BE2C (cell line): ENCODE measurements at regions not wholly inside any gene's neighbourhood (a gene's known extent, or its start where the extent isn't known, plus 50 kb on each side); places are given as distances from the start of the nearest gene placed in this dataset.

Experiments
- DNase-seq: peaks from one replicate; pipeline ENCODE4 v3.0.0-alpha.2; 2020
- H3K27me3 ChIP-seq: fragments of 250-450 bp; sonication (Bioruptor Pico); 2 replicates; pipeline ENCODE4 v1.5.1; 2020; ENCODE audit warnings: mild to moderate bottlenecking
- H3K36me3 ChIP-seq: fragments of 250-450 bp; sonication (Bioruptor Pico); 2 replicates; pipeline ENCODE4 v1.5.1; 2020; ENCODE audit warnings: mild to moderate bottlenecking
- H3K4me1 ChIP-seq: fragments of 250-450 bp; sonication (Bioruptor Pico); 2 replicates; pipeline ENCODE4 v1.5.1; 2020
- H3K4me3 ChIP-seq: 2 replicates; pipeline ENCODE4 v1.5.1; 2011; ENCODE audit warnings: low read depth, low read length
- H3K9me3 ChIP-seq: fragments of 250-450 bp; sonication (Bioruptor Pico); 2 replicates; pipeline ENCODE4 v1.5.1; 2020
- CTCF ChIP-seq: IDR thresholded peaks from 2 replicates; pipeline ENCODE4 v1.5.1; 2012; ENCODE audit warnings: mild to moderate bottlenecking, low read depth, low read length

GRCh38 chr13:80888390-80888789 is 547.5 kb upstream of the SPRY2 start:
- no peaks in the 10 kb centered on the region for H3K27me3 ChIP-seq
- no peak overlapping the region for H3K4me3 ChIP-seq
- H3K9me3 ChIP-seq = no peaks in the 10 kb centered on the region
- no peak for DNase-seq
- no peaks in the 10 kb centered on the region for H3K4me1 ChIP-seq
- no peak for TF ChIP-seq CTCF
- H3K36me3 ChIP-seq = no peaks in the 10 kb centered on the region

DNA sequence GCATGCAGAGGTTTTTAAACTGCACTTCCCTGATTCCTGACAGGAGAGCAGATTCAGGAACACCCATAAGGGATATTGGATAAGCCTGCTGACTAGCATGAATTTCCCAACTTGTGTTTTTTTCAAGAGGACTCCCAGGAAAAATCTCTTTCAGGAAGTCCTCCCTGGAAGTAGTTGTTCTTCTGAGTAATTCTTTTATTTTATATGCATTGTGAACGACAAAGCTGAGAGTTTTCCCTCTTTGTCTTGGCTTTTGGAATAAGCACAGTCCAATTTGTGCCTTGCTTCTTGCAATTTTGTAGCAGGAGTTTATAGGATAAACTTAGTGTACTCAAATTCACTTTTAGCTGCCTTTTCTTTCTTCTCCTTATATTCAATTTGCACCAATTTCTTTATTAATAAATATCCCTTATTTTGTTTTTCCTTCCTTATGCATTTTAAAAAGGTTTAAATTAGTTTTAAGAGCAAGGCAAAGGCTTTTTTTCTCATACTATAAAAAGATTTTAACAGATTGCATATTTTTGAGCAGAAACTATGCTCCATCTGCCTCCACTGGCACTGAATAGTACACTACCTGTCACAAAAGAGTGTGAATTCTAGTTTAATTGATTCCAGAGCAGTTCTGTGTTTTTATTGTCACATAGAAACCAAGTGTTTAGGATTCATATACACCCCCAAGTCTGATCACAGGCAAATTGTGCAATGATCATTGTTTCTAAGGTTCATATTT is 543.3 kb upstream of the SPRY2 start:
- no peaks in the 10 kb centered on the region for H3K9me3 ChIP-seq
- H3K4me1 ChIP-seq = no peaks in the 10 kb centered on the region
- DNase-seq = no peak
- H3K36me3 ChIP-seq = no peaks in the 10 kb centered on the region
- H3K27me3 ChIP-seq = no peaks in the 10 kb centered on the region
- no peak for TF ChIP-seq CTCF
- H3K4me3 ChIP-seq = no peak overlapping the region

DNA sequence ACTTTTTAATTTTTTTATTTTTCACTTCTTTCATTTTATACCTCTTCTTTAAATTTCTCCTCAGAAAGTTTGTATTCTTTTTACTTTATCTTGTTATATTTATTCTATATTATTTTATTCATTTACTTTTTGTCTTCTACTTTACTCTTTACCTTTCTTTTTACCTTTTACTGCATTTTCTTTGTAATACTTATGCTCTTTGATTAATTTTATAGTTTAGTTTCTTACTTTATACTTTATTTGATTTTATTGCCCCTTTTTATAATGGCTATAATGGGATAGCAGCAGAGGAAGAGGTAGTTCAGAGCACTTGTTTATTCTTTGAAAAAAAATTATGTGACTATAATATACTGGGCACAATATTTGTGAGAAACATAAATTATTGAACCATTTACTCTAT is 542.6 kb upstream of the SPRY2 start:
- Histone ChIP-seq H3K9me3 (no peaks in the 10 kb centered on the region), H3K4me3 (no peak overlapping the region), H3K4me1 (no peaks in the 10 kb centered on the region), H3K27me3 (no peaks in the 10 kb centered on the region), H3K36me3 (no peaks in the 10 kb centered on the region)
- no peak for DNase-seq
- TF ChIP-seq CTCF = no peak

- DNase-seq = no peak
Observed at GRCh38 chr13:80881942-80882445, 541.1 kb upstream of the SPRY2 start.

DNA sequence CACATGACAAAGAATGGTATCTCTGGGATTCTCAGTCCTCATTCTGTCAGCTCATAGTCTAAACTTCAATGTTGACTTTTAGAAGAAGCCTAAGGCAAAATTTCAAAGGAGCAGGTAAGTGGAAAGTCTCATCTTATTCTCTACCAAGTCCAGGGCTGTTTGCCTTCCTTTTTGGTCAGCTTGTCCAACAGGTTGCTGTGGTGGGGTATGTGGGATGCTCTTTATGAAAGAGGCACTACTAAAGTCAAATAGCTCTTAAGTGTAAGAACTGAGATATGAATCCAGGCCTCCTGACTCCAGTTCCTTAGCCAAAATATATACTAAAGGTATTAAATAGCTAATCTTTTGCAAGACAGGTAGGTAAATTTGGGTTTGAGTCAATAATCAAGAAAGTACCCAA is 540.6 kb upstream of the SPRY2 start:
- no peaks in the 10 kb centered on the region for H3K27me3 ChIP-seq
- H3K36me3 ChIP-seq = no peaks in the 10 kb centered on the region
- H3K9me3 ChIP-seq = no peaks in the 10 kb centered on the region
- TF ChIP-seq CTCF = no peak
- no peaks in the 10 kb centered on the region for H3K4me1 ChIP-seq
- no peak overlapping the region for H3K4me3 ChIP-seq
- DNase-seq = no peak

More at GRCh38 chr13:80881942-80882445, 541.1 kb upstream of the SPRY2 start:
- Histone ChIP-seq H3K27me3 (no peaks in the 10 kb centered on the region), H3K4me1 (no peaks in the 10 kb centered on the region), H3K9me3 (no peaks in the 10 kb centered on the region), H3K4me3 (no peak overlapping the region), H3K36me3 (no peaks in the 10 kb centered on the region)
- no peak for TF ChIP-seq CTCF

DNA sequence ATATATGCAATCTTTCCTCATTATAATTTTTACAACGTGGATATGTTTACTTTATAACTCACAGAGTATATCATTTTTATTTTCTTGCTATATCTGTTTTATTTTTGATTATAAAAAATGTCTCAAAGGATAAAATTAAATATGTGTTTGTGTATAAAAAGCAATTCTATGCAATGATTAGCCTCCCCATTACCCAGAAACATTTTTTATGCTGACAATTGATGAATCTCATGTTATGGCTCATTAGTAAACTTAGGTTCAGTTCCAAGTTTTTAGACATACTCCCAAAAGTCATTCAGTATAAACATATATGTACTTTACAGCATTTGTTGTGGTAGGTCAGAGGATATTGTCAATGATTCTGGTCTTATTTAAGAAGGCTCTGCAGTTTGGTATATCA is 540.1 kb upstream of the SPRY2 start:
- H3K4me1 ChIP-seq = no peaks in the 10 kb centered on the region
- H3K27me3 ChIP-seq = no peaks in the 10 kb centered on the region
- TF ChIP-seq CTCF = no peak
- DNase-seq = no peak
- H3K9me3 ChIP-seq = no peaks in the 10 kb centered on the region
- no peaks in the 10 kb centered on the region for H3K36me3 ChIP-seq
- no peak overlapping the region for H3K4me3 ChIP-seq
